Gastroesophageal sphincter (tissue), 4 donors: ENCODE measurements at regions not wholly inside any gene's neighbourhood (a gene's known extent, or its start where the extent isn't known, plus 50 kb on each side); places are given as distances from the start of the nearest gene placed in this dataset.

Experiments used
- ATAC-seq: fragments of 150-250 bp; one replicate; pipeline ENCODE4 v1.9.1; 2016; ENCODE audit warnings: mild to moderate bottlenecking, moderate library complexity
- H3K27ac ChIP-seq, 4 donors: fragments of 200-600 bp; sonication (generic) in 3 of 4; 1 replicate in 3 of 4; 2 replicates in 1 of 4; pipeline ENCODE4 v1.5.1; 2016 to 2019
- H3K27me3 ChIP-seq: fragments of 200-600 bp; sonication (generic); one replicate; pipeline ENCODE4 v1.5.1; 2019
- H3K36me3 ChIP-seq, 2 donors: fragments of 200-600 bp; sonication (generic); one replicate each; pipeline ENCODE4 v1.5.1; 2019; ENCODE audit warnings: control low read depth in 1 of 2
- H3K4me1 ChIP-seq, 3 donors: fragments of 200-600 bp; sonication (generic); 1 replicate in 2 of 3; 2 replicates in 1 of 3; pipeline ENCODE4 v1.5.1; 2016 to 2019; ENCODE audit warnings: control low read depth in 2 of 3
- H3K4me3 ChIP-seq, 2 donors: fragments of 200-600 bp; sonication (generic); one replicate each; pipeline ENCODE4 v1.5.1; 2019; ENCODE audit warnings: mild to moderate bottlenecking in 1 of 2, moderate library complexity in 1 of 2
- H3K9me3 ChIP-seq, 3 donors: fragments of 200-600 bp; sonication (generic); one replicate each; pipeline ENCODE4 v1.5.1; 2017 to 2019; ENCODE audit warnings: control low read depth in 2 of 3
- EP300 ChIP-seq: sonication (generic); formaldehyde crosslinking; IDR thresholded peaks from one replicate; pipeline ENCODE4 v1.6.1; 2017; ENCODE audit warnings: antibody characterized with exemption, mild to moderate bottlenecking
- POLR2A ChIP-seq, 2 donors: fragments of 450-650 bp; IDR thresholded peaks; one replicate each; pipeline ENCODE4 v1.6.1; 2017; ENCODE audit warnings: antibody characterized with exemption in 2 of 2, mild to moderate bottlenecking in 2 of 2, moderate library complexity in 1 of 2
- POLR2AphosphoS5 ChIP-seq: sonication (generic); formaldehyde crosslinking; IDR thresholded peaks from one replicate; pipeline ENCODE4 v1.6.1; 2017; ENCODE audit warnings: antibody characterized with exemption
- WGBS, 2 donors: methylation state at CpG; one replicate each; pipeline ENCODE4 v1.1.5; 2018; ENCODE audit warnings: low coverage in 1 of 2; 5-methylcytosine and 5-hydroxymethylcytosine counted together
- TF ChIP-seq, protein P1 (sequence below), 4 experiments: fragments of 200-600 bp in 2 of 4; fragments of 450-650 bp in 2 of 4; sonication (generic) in 1 of 4; IDR thresholded peaks; one replicate each; pipeline ENCODE4 v1.5.1; 2017 to 2019; ENCODE audit warnings: antibody characterized with exemption in 4 of 4, mild to moderate bottlenecking in 2 of 4, moderate library complexity in 2 of 4

GRCh38 chr14:104432611-104433231 is 146.8 kb upstream of the C14orf180 start:
- TF ChIP-seq EP300 (no peak), POLR2A (IDR thresholded peaks at IDR 0.05) (no peak), POLR2AphosphoS5 (no peak)
- TF ChIP-seq, protein P1, sequence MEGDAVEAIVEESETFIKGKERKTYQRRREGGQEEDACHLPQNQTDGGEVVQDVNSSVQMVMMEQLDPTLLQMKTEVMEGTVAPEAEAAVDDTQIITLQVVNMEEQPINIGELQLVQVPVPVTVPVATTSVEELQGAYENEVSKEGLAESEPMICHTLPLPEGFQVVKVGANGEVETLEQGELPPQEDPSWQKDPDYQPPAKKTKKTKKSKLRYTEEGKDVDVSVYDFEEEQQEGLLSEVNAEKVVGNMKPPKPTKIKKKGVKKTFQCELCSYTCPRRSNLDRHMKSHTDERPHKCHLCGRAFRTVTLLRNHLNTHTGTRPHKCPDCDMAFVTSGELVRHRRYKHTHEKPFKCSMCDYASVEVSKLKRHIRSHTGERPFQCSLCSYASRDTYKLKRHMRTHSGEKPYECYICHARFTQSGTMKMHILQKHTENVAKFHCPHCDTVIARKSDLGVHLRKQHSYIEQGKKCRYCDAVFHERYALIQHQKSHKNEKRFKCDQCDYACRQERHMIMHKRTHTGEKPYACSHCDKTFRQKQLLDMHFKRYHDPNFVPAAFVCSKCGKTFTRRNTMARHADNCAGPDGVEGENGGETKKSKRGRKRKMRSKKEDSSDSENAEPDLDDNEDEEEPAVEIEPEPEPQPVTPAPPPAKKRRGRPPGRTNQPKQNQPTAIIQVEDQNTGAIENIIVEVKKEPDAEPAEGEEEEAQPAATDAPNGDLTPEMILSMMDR (IDR thresholded peaks at IDR 0.05): no peak
- Histone ChIP-seq H3K4me1 (peaks cover 0 to 18% (median 8%) of the 10 kb centered on the region in 3 donors), H3K4me3 (no peak overlapping the region), H3K9me3 (no peaks in the 10 kb centered on the region), H3K27ac (no peak overlapping the region), H3K27me3 (peaks cover 31% of the 10 kb centered on the region), H3K36me3 (no peaks in the 10 kb centered on the region)
- ATAC-seq: no peak
- 100% methylated on average over 4 of the region's 27 CpGs; no CpG with 5 or more reads in 1 of the 2 donors for WGBS, 2 donors

DNA sequence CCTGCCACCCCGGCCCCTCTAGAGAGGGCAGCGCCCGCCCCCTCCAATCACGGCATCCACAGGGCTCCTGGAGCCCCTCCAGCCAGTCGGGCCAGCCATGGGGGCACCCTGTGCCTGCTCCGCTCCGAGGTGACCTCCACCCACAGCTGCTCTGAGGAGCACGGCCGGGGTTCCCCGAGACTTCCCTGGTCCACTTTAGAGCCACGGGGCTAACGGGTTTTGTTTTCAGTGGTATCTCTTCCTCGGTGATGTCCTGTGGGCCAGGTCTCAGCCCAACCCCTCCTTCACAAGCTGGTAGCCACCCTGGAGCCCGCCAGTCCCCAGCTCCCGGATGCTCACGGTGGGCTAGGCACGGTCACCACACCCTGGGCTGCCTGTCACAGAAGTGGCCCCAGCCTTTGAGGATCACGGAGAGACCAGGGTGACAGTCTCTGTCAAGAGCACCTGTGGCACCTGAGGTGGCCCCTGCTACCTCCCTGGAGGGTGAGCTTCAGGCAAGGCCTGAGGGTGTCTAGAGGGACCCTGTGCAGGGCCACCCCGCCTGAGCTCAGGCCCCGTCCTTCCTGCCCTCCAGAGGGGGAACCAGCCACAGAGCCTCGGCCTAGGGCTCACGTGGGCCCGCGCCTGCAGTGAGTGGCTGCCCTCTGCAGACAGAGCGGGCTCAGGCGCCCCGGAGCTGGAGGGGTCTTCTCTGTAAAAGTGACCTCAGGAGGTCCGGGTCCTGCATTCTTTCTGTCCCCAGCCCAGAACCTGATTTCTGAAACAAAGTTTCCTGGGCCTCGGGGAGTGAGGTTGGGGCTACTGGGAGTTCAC is 146.0 kb upstream of the C14orf180 start:
- TF ChIP-seq POLR2AphosphoS5 (no peak), POLR2A (IDR thresholded peaks at IDR 0.05) (no peak), EP300 (no peak)
- no peak for ATAC-seq
- WGBS, 2 donors: 100% methylated on average over 1 of the region's 29 CpGs; no CpG with 5 or more reads in 1 of the 2 donors
- Histone ChIP-seq H3K27me3 (peaks cover 23% of the 10 kb centered on the region), H3K4me3 (no peak overlapping the region), H3K36me3 (no peaks in the 10 kb centered on the region), H3K9me3 (no peaks in the 10 kb centered on the region), H3K27ac (no peak overlapping the region), H3K4me1 (peaks cover 0 to 18% (median 8%) of the 10 kb centered on the region in 3 donors)

GRCh38 chr14:104434214-104435076 is 145.1 kb upstream of the C14orf180 start:
- TF ChIP-seq, protein P1 (IDR thresholded peaks at IDR 0.05): no peak
- TF ChIP-seq EP300 (no peak), POLR2A (IDR thresholded peaks at IDR 0.05) (no peak), POLR2AphosphoS5 (no peak)
- H3K36me3 ChIP-seq: no peaks in the 10 kb centered on the region
- H3K4me1 ChIP-seq: peaks cover 0 to 18% (median 8%) of the 10 kb centered on the region in 3 donors
- no peak overlapping the region for H3K27ac ChIP-seq
- no peak for ATAC-seq
- H3K27me3 ChIP-seq: peaks cover 15% of the 10 kb centered on the region
- H3K9me3 ChIP-seq: peaks cover 0 to 4% (median 0%) of the 10 kb centered on the region in 3 donors
- no peak overlapping the region for H3K4me3 ChIP-seq
- WGBS, 2 donors: 50 to 89% methylated on average over 1 to 5 of the region's 13 CpGs

GRCh38 chr14:104435147-104436046 is 144.2 kb upstream of the C14orf180 start:
- ATAC-seq: no peak
- WGBS, 2 donors: 87 to 100% methylated on average over 1 to 3 of the region's 20 CpGs
- Histone ChIP-seq H3K27me3 (peaks cover 12% of the 10 kb centered on the region), H3K4me1 (peaks cover 0 to 18% (median 8%) of the 10 kb centered on the region in 3 donors), H3K4me3 (peak overlapping the region in 1 of 2 donors; percentile 45), H3K36me3 (no peaks in the 10 kb centered on the region), H3K27ac (no peak overlapping the region), H3K9me3 (peaks cover 0 to 14% (median 0%) of the 10 kb centered on the region in 3 donors)
- TF ChIP-seq EP300 (no peak), POLR2AphosphoS5 (no peak), POLR2A (IDR thresholded peaks at IDR 0.05) (no peak)
- TF ChIP-seq, protein P1 (IDR thresholded peaks at IDR 0.05): no peak
